LNCaP clone FGC (cell line): ENCODE measurements at regions not wholly inside any gene's neighbourhood (a gene's known extent, or its start where the extent isn't known, plus 50 kb on each side); places are given as distances from the start of the nearest gene placed in this dataset.

Experiments
- DNase-seq: peaks from one replicate; pipeline ENCODE4 v3.0.0-alpha.2; 2011; ENCODE audit warnings: low read depth
- H3K4me3 ChIP-seq: 2 replicates; pipeline ENCODE4 v1.5.1; 2011; ENCODE audit warnings: mild to moderate bottlenecking, low read depth, low read length, control low read depth
- TF ChIP-seq, protein P1 (sequence below): IDR thresholded peaks from 2 replicates; pipeline ENCODE4 v1.5.1; 2012; ENCODE audit warnings: mild to moderate bottlenecking; ENCODE audit not compliant: control insufficient read depth, insufficient read depth; ENCODE audit errors: extremely low read depth

- no peak for DNase-seq
- TF ChIP-seq, protein P1, sequence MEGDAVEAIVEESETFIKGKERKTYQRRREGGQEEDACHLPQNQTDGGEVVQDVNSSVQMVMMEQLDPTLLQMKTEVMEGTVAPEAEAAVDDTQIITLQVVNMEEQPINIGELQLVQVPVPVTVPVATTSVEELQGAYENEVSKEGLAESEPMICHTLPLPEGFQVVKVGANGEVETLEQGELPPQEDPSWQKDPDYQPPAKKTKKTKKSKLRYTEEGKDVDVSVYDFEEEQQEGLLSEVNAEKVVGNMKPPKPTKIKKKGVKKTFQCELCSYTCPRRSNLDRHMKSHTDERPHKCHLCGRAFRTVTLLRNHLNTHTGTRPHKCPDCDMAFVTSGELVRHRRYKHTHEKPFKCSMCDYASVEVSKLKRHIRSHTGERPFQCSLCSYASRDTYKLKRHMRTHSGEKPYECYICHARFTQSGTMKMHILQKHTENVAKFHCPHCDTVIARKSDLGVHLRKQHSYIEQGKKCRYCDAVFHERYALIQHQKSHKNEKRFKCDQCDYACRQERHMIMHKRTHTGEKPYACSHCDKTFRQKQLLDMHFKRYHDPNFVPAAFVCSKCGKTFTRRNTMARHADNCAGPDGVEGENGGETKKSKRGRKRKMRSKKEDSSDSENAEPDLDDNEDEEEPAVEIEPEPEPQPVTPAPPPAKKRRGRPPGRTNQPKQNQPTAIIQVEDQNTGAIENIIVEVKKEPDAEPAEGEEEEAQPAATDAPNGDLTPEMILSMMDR = no peak
- no peak overlapping the region for H3K4me3 ChIP-seq
Observed at GRCh38 chr4:174036111-174036510, 247.4 kb downstream of the FBXO8 start.

- TF ChIP-seq, protein P1 = no peak
- DNase-seq = no peak
- H3K4me3 ChIP-seq = no peak overlapping the region
Observed at GRCh38 chr4:174023641-174024040, 259.8 kb downstream of the FBXO8 start.

DNA sequence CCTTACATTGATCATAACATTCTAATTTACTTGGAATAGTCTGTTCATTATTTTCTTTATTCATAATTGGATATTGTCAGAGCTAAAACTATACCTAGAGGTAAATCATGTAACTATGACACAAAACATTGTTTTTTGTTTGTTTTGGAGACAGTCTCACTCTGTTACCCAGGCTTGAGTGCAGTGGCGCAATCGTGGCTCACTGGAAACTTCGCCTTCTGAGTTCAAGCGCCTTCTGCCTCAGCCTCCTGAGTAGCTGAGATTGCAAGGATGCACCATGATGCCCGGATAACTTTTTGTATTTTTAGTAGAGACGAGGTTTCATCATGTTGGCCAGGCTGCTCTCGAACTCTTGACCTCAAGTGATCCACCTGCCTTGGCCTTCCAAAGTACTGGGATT lies 265.2 kb downstream of the FBXO8 start:
- TF ChIP-seq, protein P1 = no peak
- no peak overlapping the region for H3K4me3 ChIP-seq
- DNase-seq = no peak

DNA sequence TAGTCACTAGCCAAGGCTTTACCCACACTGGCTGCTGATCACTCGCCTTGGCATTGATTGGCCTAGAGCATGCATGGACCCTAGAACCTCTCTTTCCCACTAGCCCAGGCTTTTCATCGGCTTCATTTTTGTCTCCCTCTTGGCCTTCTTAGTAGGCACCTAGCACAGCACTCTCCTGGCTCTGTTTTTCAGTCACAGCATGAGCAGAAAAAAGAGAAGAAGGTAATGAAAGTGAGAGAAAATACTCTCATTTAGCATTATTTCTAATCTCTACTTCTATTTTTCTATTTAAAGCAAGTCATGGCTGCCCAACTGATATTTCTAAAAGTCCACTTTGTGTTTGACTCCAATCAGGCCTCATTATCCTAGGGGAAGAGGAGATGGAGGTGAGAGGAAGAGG lies 267.2 kb downstream of the FBXO8 start:
- TF ChIP-seq, protein P1 = no peak
- no peak overlapping the region for H3K4me3 ChIP-seq
- DNase-seq = no peak

DNA sequence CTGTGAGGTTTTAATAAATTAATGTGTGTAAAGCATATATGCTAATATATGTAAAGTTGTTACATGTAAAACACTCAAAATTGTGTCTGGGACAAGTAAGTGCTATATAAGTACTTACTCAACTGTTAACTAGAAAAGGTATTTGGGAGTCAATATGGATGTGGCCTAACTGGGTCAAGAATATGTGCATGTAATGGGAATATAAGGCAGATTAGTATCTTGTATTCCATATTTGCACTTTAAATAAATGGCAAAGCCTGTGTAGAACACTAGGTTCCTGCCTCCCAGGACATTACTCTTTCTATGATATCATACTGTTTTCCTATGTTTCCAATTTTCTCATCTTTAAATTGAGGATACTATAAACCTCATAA lies 270.6 kb downstream of the FBXO8 start:
- H3K4me3 ChIP-seq = no peak overlapping the region
- TF ChIP-seq, protein P1 = no peak
- no peak for DNase-seq

DNA sequence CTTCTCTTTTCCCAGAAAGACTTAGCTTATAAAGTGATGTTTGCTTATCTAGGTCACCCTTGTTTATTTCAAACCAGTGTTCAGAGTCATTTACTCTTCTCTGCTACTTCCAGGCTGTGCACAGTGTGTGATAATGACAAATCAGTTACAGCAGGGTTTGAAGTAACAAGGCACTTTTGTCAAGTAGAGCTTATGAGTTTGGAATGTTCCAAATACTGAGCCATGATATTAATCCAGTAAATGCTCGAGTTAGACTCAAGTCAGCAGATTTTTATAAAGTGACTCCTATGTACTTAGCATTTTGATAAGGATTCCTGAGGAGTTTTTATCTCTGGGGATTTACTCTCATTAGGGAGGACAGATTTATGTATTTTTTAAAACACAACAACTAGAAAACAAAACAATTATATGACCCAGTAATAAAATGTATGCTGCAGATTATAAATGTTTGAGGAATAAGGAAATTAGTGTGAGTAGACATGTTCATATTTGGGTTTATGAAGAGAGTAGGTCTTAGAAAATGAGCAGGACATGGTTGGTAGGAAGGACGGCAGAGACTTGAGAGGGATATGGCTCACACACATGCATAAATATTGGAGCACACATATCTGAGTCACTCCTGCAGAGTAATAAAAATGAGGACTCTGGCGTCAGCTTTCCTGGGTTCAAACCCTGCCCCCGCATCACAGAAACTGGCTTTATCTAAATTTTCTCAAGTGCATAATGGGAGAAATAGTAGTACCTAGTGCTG lies 271.2 kb downstream of the FBXO8 start:
- TF ChIP-seq, protein P1 = no peak
- no peak overlapping the region for H3K4me3 ChIP-seq
- no peak for DNase-seq

- no peak overlapping the region for H3K4me3 ChIP-seq
- DNase-seq = no peak
- TF ChIP-seq, protein P1 = no peak
Observed at GRCh38 chr4:174010547-174010946, 272.9 kb downstream of the FBXO8 start.
